ENCODE measurements at regions not wholly inside any gene's neighbourhood (a gene's known extent, or its start where the extent isn't known, plus 50 kb on each side); places are given as distances from the start of the nearest gene placed in this dataset.
"Not testable (repeated sequence)": the region's sequence is repeated elsewhere in the genome, so short reads cannot be mapped to it uniquely, and the experiment has no call there.

GRCh38 chrX:37904833-37905232 lies 57.5 kb upstream of the DYNLT3 start:
- DNase-seq: no peak

- peak; percentile 0 for DNase-seq
Observed at GRCh38 chrX:37905436-37906147, 58.2 kb upstream of the DYNLT3 start.

- no peak for DNase-seq
Observed at GRCh38 chrX:37906357-37906756, 59.0 kb upstream of the DYNLT3 start.

GRCh38 chrX:37910186-37910585 lies 62.8 kb upstream of the DYNLT3 start:
- DNase-seq: no peak

GRCh38 chrX:37912304-37912703 lies 64.9 kb upstream of the DYNLT3 start:
- no peak for DNase-seq

GRCh38 chrX:37912777-37913176 lies 65.4 kb upstream of the DYNLT3 start:
- DNase-seq: no peak

GRCh38 chrX:37918168-37918567 lies 70.8 kb upstream of the DYNLT3 start:
- DNase-seq: no peak

GRCh38 chrX:37918703-37919102 lies 71.3 kb upstream of the DYNLT3 start:
- DNase-seq: no peak

GRCh38 chrX:37921758-37922157 lies 74.4 kb upstream of the DYNLT3 start:
- DNase-seq: no peak

GRCh38 chrX:37922928-37923327 lies 75.6 kb upstream of the DYNLT3 start:
- DNase-seq: no peak

GRCh38 chrX:37925761-37926160 lies 78.4 kb upstream of the DYNLT3 start:
- DNase-seq: not testable (repeated sequence)

- DNase-seq: no peak
Observed at GRCh38 chrX:37926700-37927099, 79.3 kb upstream of the DYNLT3 start.

- DNase-seq: no peak
Observed at GRCh38 chrX:37942170-37942569, 64.2 kb upstream of the SYTL5 start.

- DNase-seq: no peak
Observed at GRCh38 chrX:37943554-37944344, 62.6 kb upstream of the SYTL5 start.

- no peak for DNase-seq
Observed at GRCh38 chrX:37946197-37946596, 60.2 kb upstream of the SYTL5 start.

GRCh38 chrX:37955273-37955672 lies 51.1 kb upstream of the SYTL5 start:
- no peak for DNase-seq

GRCh38 chrX:37956223-37956622 lies 50.1 kb upstream of the SYTL5 start:
- DNase-seq: no peak

Data from stimulated activated CD4-positive, alpha-beta T cell treated with anti-CD3 and anti-CD28 coated beads, Interleukin-12 subunit alpha, Interleukin-12 subunit beta, amount 100 ng/mL, for 4 hours (primary cell).